ENCODE measurements at regions not wholly inside any gene's neighbourhood (a gene's known extent, or its start where the extent isn't known, plus 50 kb on each side); places are given as distances from the start of the nearest gene placed in this dataset.

DNA sequence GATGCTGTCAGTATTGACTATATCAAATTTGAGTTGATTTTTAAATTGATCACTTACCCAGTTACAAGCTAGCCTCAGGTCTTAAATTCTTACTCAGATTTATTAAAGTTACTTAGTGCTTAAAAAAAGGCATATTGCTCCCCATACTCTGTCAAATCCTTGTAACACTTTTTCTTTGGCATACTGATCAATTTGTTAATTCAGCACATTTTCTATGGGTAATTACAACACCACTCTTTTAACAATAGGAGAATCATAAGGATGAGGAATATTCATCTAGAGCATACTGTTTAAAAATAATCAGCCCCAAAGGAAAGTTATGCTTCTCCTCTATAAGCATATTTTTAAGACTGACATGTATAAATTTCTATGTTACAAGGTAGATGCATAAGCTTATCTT is 482.5 kb downstream of the PABPC4L start:
- ATAC-seq (no peak), DNase-seq (no peak)
- Histone ChIP-seq H3K27ac (no peak overlapping the region), H3K4me3 (no peak overlapping the region), H3K4me1 (no peaks in the 10 kb centered on the region), H3K9me3 (no peaks in the 10 kb centered on the region), H3K36me3 (no peaks in the 10 kb centered on the region), H3K27me3 (no peaks in the 10 kb centered on the region)
- intact Hi-C loops (cut with DNase I) = no loop called here
- TF ChIP-seq, protein P1, sequence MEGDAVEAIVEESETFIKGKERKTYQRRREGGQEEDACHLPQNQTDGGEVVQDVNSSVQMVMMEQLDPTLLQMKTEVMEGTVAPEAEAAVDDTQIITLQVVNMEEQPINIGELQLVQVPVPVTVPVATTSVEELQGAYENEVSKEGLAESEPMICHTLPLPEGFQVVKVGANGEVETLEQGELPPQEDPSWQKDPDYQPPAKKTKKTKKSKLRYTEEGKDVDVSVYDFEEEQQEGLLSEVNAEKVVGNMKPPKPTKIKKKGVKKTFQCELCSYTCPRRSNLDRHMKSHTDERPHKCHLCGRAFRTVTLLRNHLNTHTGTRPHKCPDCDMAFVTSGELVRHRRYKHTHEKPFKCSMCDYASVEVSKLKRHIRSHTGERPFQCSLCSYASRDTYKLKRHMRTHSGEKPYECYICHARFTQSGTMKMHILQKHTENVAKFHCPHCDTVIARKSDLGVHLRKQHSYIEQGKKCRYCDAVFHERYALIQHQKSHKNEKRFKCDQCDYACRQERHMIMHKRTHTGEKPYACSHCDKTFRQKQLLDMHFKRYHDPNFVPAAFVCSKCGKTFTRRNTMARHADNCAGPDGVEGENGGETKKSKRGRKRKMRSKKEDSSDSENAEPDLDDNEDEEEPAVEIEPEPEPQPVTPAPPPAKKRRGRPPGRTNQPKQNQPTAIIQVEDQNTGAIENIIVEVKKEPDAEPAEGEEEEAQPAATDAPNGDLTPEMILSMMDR (IDR thresholded peaks at IDR 0.05) = no peak

DNA sequence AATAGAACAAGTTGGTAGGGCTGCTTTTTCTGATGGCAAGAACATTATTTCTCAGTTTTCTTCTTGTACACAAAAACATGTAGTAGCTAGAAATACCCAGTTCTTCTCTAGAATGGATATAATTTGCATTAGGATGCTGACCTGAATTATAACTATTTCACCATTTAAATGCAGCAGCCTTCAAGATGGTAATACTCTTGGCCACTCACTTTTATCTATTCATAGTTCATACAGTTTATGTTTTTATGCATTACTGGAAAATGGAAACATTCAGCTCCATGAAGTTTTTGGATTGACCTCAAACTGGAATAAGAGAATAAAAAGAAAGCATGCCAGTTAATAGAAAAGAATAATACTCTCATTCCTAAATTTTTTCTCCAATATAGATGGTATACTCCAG is 487.4 kb downstream of the PABPC4L start:
- Histone ChIP-seq H3K27me3 (no peaks in the 10 kb centered on the region), H3K4me3 (no peak overlapping the region), H3K36me3 (no peaks in the 10 kb centered on the region), H3K9me3 (peaks cover 0 to 9% (median 0%) of the 10 kb centered on the region in 11 donors), H3K4me1 (no peaks in the 10 kb centered on the region), H3K27ac (no peak overlapping the region)
- no peak for ATAC-seq
- TF ChIP-seq, protein P1 (IDR thresholded peaks at IDR 0.05) = no peak
- intact Hi-C loops (cut with DNase I) = no loop called here
- no peak for DNase-seq

DNA sequence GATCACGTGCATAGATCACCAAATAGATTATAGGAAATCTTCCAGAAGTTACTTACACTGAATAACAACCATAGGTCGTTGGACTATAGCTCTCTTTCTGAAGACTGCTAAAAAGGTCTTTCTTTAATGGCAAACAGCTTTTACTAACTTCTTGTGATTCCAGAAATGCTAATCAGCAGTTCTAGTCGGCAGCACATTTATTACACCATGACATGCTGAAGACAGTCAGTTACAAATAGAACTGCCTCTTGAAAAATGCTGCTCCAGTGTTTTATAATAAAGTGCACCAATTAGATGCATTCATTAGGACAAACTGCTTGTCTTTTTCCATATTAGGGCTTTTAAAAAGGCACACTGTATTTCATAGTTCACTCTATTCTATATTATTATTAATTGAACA is 488.2 kb downstream of the PABPC4L start:
- no peaks in the 10 kb centered on the region for H3K36me3 ChIP-seq
- DNase-seq (no peak), ATAC-seq (no peak)
- H3K4me1 ChIP-seq = no peaks in the 10 kb centered on the region
- no peaks in the 10 kb centered on the region for H3K27me3 ChIP-seq
- H3K27ac ChIP-seq = no peak overlapping the region
- peaks cover 0 to 16% (median 0%) of the 10 kb centered on the region in 11 donors for H3K9me3 ChIP-seq
- intact Hi-C loops (cut with DNase I) = no loop called here
- TF ChIP-seq, protein P1 (IDR thresholded peaks at IDR 0.05) = no peak
- WGBS, 2 donors = 45 to 60% methylated on average over 3 of the region's 3 CpGs
- no peak overlapping the region for H3K4me3 ChIP-seq

DNA sequence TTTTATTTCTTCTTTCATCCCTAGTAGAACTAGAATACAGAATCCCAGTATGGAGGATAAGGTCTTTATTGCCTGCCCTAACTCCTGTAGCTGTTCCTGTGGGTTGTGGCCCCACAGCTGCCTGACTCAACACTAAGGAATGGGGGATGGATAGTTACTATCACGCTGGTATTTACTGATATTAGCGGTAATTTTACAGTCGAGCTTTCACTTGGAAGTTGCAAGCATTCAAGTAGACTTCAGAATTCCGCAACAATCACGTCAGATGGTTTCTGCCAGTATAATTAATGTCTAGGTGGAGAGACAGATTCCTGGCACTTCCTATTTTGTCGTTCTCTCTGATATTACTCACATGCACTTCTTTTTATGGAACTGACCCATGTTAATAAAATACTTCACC is 489.8 kb downstream of the PABPC4L start:
- TF ChIP-seq, protein P1 (IDR thresholded peaks at IDR 0.05) = no peak
- peaks cover 0 to 26% (median 0%) of the 10 kb centered on the region in 11 donors for H3K9me3 ChIP-seq
- 60 to 61% methylated on average over 6 of the region's 6 CpGs for WGBS, 2 donors
- no peaks in the 10 kb centered on the region for H3K27me3 ChIP-seq
- H3K4me1 ChIP-seq = no peaks in the 10 kb centered on the region
- DNase-seq (no peak), ATAC-seq (no peak)
- intact Hi-C loops (cut with DNase I) = no loop called here
- no peak overlapping the region for H3K27ac ChIP-seq
- H3K36me3 ChIP-seq = no peaks in the 10 kb centered on the region
- no peak overlapping the region for H3K4me3 ChIP-seq

DNA sequence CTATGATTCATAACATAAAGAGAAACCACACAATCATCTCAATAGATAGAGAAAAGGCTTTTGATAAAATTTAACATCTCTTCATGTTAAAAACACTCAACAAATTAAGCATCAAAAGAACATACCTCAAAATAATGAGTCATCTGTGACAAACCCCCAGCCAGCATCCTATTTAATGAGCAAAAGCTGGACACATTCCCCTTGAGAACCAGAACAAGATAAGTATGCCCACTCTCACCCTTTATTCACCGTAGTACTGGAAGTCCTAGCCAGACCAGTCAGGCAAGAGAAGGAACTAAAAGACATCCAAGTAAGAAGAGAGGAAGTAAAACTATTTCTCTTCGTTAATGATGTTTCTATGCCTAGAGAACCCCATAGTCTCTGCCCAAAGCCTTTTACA is 507.2 kb downstream of the PABPC4L start:
- H3K27me3 ChIP-seq = no peaks in the 10 kb centered on the region
- no peaks in the 10 kb centered on the region for H3K36me3 ChIP-seq
- no peak for DNase-seq
- ATAC-seq = no peak
- WGBS, 2 donors = 60 to 71% methylated on average over 2 of the region's 2 CpGs
- peaks cover 0 to 25% (median 0%) of the 10 kb centered on the region in 11 donors for H3K9me3 ChIP-seq
- TF ChIP-seq, protein P1 (IDR thresholded peaks at IDR 0.05) = no peak
- H3K4me1 ChIP-seq = no peaks in the 10 kb centered on the region
- H3K4me3 ChIP-seq = no peak overlapping the region
- intact Hi-C loops (cut with DNase I) = no loop called here
- H3K27ac ChIP-seq = no peak overlapping the region
